CD4-positive, alpha-beta T cell treated with Interleukin-4 for 1 hour (primary cell): ENCODE measurements at regions not wholly inside any gene's neighbourhood (a gene's known extent, or its start where the extent isn't known, plus 50 kb on each side); places are given as distances from the start of the nearest gene placed in this dataset.
A peak's percentile ranks its signal among the peaks of the same experiment; 100 is the strongest.
"Not testable (repeated sequence)": the region's sequence is repeated elsewhere in the genome, so short reads cannot be mapped to it uniquely, and the experiment has no call there.

Source experiments
- DNase-seq, 2 donors: peaks; one replicate each; pipeline ENCODE4 v3.0.0-alpha.2; 2020 to 2022

- DNase-seq, result no peak
Measured at GRCh38 chr2:195289081-195289480, 367.9 kb upstream of the SLC39A10 start.

GRCh38 chr2:195279840-195280427 is 377.1 kb upstream of the SLC39A10 start:
- no peak for DNase-seq

- DNase-seq, result no peak
Measured at GRCh38 chr2:195270466-195271039, 386.5 kb upstream of the SLC39A10 start.

- no peak for DNase-seq
Measured at GRCh38 chr2:195269220-195269619, 387.8 kb upstream of the SLC39A10 start.

GRCh38 chr2:195257979-195258378 is 399.0 kb upstream of the SLC39A10 start:
- no peak for DNase-seq

GRCh38 chr2:195252018-195252417 is 405.0 kb upstream of the SLC39A10 start:
- no peak for DNase-seq

- no peak for DNase-seq
Measured at GRCh38 chr2:195251214-195251613, 405.8 kb upstream of the SLC39A10 start.

GRCh38 chr2:195238826-195239225 is 418.2 kb upstream of the SLC39A10 start:
- DNase-seq, result no peak

- no peak for DNase-seq
Measured at GRCh38 chr2:195238379-195238778, 418.6 kb upstream of the SLC39A10 start.

- not testable (repeated sequence) for DNase-seq
Measured at GRCh38 chr2:195228547-195228946, 428.5 kb upstream of the SLC39A10 start.

GRCh38 chr2:195214072-195214471 is 443.0 kb upstream of the SLC39A10 start:
- no peak for DNase-seq

- no peak for DNase-seq
Measured at GRCh38 chr2:195212586-195212985, 444.4 kb upstream of the SLC39A10 start.

GRCh38 chr2:195202163-195202845 is 454.7 kb upstream of the SLC39A10 start:
- DNase-seq, result peak in 1 of 2 donors; percentile 21

- no peak for DNase-seq
Measured at GRCh38 chr2:195199864-195200263, 457.2 kb upstream of the SLC39A10 start.

GRCh38 chr2:195181059-195181705 is 475.8 kb upstream of the SLC39A10 start:
- DNase-seq, result no peak

- DNase-seq, result no peak
Measured at GRCh38 chr2:195168369-195168768, 488.7 kb upstream of the SLC39A10 start.

- no peak for DNase-seq
Measured at GRCh38 chr2:195164930-195165329, 492.1 kb upstream of the SLC39A10 start.

GRCh38 chr2:195162918-195163317 is 494.1 kb upstream of the SLC39A10 start:
- DNase-seq, result no peak

GRCh38 chr2:195162194-195162593 is 494.8 kb upstream of the SLC39A10 start:
- DNase-seq, result no peak

GRCh38 chr2:195160963-195161362 is 496.1 kb upstream of the SLC39A10 start:
- DNase-seq, result no peak

GRCh38 chr2:195151711-195152110 is 505.3 kb upstream of the SLC39A10 start:
- DNase-seq, result no peak

GRCh38 chr2:195150819-195151218 is 506.2 kb upstream of the SLC39A10 start:
- no peak for DNase-seq

- DNase-seq, result no peak
Measured at GRCh38 chr2:195148004-195148403, 509.0 kb upstream of the SLC39A10 start.
